HG03460 (cell line): ENCODE measurements at regions not wholly inside any gene's neighbourhood (a gene's known extent, or its start where the extent isn't known, plus 50 kb on each side); places are given as distances from the start of the nearest gene placed in this dataset.

ENCODE experiments used
- ATAC-seq: cut with Tn5 transposase; IDR thresholded peaks from one replicate; pipeline ENCODE4 v1.9.1; 2021; ENCODE audit not compliant: unreplicated experiment

DNA sequence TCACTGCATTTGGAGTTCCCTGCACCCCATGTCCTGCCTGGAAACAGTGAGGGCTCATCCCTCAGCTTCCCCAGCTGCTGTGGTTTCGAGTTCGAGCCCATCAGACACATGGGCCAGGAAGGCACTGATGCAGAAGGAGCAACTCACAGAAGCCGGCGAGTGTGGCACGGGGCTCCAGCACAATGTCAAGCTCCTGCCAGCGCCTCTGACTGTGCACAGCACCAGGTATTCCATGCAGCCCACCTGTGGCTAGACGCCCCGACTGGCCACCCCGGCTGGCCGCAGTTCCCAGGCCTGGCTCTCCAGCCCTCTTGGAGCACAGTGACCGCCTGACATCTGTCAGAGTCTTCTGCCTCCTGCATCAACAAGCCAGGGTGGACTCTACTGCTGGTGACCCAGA lies 419.4 kb downstream of the SHANK2 start:
- ATAC-seq: no peak

DNA sequence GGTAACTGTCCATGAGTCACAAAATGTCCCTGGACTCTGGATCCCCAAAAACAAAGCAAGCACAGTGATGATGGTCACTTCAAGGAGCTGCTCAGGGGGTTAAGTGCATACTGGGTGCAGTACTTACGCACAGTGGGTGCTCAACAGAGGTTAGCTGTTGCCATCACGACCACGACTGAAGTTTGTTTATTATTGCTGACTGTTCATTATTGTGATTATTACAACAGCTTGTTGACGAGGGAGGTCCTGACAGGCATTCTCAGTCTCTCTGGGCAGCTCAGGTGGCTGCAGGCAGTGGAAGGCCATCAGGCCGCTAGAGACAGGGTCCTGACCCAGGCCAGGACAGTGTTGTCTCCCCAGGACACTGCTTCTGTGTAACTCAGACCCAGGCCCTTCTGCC lies 418.8 kb downstream of the SHANK2 start:
- no peak for ATAC-seq

DNA sequence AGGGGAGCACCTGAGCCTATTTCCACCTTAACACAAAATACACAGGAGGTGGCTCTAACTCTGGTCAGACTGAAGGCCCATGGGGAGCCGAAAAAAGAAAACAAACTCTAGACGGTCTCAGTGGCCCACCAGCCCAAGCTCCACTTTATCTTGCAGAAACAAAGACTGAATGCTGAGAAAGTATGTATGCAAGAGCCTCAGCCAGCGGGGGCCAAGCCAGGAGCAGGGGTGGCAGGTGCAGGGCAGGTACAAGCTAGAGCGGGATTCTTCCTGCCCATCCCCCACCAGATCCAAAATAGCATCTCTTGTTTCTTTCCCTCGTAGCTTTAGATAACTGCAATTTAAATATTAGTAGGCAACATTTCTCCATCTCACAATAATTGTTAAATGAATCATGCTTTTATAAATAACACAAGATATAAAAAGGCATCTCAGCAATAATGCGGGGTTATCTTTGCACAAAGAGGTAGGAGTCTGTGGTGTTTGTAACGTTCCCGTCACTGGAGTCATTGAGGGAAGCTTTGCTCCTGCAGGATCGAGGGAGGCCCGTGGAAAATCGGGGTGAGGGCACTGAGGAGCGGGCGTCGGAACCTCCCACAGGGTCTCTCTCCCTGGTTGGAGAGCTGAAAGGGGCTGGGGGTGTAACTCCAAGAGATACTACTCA lies 418.0 kb downstream of the SHANK2 start:
- ATAC-seq: no peak

DNA sequence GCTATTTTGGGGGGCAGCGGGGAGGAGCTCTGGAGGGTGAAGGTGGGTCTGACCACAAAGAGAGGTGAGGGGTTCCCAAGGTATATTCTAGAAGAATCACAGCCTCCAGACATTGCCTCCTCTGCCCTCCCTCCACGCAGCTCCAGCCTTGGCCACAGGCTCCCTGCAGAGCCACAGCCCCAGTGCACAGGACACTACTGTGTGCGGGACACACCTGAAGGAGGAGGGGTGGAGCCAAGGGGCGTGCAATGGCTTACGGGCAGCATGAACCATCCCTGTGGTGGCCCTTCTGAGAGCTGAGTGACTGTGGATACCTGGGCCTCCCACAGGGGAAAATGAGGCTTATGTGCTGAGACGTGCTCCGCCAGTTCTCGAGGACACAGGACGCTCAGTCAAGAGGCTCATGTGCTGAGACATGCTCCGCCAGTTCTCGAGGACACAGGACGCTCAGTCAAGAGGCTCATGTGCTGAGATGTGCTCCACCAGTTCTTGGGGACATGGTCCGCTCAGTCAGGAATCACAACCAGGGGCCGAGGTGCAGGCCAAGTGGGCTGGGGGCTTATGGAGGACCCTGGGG lies 417.3 kb downstream of the SHANK2 start:
- no peak for ATAC-seq

DNA sequence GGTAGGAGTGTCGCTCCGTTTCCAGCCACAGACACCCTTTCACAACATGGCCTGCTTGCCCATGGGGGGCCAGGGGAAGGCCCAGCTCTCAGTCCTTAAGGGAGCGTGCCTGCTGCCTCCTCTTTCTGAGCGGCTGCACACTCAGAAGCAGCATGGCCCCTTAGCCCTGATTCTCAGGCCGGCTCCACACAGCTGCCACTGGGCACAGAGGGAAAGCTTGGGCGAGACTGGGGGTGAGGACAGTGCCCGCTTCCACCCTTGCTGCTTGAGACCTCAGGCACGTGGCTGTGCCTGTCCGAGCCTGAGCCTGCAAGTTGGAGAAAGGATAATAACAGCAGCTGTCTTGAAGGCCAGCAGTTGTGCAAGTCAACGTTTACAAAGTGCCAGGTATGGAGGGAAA lies 416.3 kb downstream of the SHANK2 start:
- no peak for ATAC-seq

DNA sequence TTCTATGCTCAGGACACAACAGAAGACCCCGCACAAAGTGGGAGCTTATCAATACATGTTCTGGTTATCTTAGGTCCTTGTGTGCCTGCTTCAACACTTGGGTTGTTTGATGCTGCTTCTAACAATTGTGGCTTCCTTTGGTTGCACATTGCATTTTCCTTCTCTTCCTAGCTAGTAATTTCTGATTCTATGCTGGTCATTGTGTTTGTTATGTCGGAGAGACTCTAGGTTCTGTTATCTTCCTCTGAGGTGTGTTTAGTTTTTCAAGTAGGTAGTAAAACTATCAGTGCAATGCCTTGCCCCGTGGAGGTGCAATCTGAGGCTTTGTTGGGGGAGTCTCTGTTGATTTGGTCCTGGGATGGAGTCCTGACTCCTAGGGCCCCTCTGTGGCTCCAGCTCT lies 414.2 kb downstream of the SHANK2 start:
- ATAC-seq: no peak

DNA sequence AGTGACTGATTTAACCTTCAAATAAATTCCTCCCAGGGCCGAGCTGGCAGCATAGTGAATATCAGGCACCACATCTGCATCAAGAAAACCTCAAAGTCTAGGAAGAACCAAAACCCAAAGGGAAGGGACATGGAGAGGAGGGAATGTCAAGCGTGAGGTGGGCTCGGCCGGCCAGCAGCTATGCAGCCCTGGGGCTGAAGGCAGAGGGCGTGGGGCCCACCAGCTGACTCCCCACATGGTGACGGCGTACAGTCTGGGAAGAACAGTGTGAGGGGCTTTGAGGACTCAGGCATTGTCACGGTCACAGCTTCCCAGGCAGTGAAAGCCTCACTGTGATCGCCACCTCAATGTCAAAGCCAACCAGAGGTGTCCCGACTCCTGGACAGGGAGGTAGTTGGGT lies 412.5 kb downstream of the SHANK2 start:
- ATAC-seq: no peak

DNA sequence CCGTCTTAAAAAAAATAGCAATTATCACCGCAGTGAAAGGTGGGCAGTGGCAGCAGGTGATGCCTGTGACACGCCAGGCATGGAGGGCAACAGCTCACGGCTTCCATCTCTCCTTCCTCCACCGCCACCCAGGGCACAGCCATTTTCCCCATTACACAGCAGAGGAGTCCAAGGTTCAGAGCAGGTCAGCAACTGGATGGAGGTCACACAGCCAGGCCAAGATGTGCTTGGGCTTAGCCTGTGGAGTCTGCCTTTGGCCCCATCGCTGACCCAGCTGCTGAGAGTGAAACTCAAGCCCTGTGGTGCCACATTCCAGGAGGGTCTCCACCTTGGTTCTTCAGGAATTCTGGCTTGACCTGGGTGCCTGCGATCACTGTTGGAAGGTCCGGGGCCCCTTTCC lies 411.1 kb downstream of the SHANK2 start:
- no peak for ATAC-seq

DNA sequence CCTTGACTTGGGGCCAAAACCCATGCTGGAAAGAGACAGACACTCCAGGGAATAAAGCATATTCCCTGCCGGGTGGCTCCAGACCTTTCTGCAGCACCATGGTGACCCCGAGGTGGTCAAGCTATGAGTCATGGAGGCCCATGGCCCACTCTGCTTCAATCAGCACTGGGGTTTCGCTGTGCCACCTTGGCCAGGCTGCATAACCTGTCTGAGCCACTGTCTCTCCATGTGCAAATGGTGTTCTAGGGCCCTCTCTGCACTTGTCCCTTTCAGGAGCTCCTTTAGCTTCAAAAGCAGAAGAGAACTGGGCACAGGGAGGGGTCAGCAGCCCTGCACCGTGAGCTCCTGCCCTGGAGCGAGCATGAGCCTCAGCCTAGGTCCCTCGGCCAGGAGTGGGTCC lies 410.1 kb downstream of the SHANK2 start:
- no peak for ATAC-seq

DNA sequence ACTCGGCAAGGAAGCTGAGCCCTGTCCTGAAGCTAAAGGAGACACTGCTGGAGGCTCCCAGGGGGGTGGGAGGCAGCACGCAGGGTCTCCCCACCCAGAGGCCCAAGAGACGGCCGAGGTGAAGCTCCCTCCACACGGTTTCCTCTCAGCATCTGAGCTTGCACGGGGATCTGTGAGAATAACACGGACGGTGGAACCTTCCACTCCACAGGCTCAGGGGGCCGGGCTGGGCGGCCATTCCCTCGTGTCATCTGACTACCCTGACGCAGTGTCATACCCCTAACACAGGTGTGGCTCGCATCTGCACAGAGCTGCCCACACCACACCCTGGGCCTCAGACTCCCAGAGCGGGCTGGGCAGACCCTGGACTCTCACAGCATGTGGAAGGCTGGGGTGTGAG lies 409.7 kb downstream of the SHANK2 start:
- no peak for ATAC-seq

DNA sequence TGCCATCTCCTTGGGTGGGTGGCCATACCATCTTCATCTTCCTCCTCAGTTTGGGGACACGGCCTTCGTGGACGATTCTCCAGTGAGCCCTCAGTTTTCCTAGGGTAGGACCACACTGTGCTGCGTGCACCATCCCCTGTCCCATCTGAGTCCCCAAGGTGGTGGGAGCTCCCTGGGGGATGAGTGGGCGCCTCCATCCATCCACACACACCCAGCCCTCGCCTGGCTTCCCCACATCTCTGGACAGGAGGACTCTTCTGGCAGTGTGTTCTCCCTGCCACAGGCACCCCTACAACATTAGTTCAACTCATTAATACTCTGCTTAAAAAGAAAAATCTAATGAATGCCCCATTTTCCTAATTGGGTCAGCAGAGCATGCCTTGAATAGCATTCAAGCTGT lies 408.5 kb downstream of the SHANK2 start:
- no peak for ATAC-seq

DNA sequence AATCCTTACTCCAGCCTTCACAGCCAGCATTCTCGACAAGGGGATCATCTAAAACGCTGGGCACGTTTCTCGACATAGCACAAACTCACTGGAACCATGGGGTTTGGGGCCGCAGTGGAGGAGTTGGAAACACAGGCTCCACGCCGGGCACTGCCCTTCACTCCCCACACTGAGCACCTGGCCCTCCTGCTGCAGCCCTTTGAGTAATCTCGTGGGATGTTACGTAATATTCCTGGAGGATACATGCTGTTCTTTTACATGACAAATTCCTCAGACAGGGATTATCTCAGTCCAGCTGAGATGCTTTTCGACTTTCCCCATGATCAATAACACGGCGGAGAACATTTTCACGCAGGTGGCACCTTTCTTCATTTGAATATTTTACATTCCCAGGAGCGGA lies 408.0 kb downstream of the SHANK2 start:
- no peak for ATAC-seq

DNA sequence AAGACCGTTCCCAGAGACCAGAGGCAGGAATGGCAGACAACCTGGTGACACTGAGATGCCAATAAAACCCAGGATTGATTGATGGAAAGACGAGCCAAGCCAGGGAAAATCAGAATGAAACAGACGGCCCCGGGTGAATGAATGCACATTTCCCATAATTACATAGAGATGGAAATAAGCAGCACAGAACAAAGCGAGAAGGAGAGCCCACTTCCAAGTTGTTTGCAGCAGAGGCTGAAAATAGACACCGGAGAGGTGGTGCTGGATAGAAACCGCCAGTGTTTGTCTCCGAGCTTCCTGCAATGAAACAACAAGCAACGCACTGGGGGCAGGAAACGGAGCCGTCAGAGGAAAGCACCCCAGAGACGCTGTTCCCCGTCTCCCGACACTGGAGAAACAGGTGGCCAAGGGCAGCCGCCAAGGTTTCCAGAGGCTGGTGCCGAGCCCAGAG lies 406.8 kb downstream of the SHANK2 start:
- ATAC-seq: no peak

DNA sequence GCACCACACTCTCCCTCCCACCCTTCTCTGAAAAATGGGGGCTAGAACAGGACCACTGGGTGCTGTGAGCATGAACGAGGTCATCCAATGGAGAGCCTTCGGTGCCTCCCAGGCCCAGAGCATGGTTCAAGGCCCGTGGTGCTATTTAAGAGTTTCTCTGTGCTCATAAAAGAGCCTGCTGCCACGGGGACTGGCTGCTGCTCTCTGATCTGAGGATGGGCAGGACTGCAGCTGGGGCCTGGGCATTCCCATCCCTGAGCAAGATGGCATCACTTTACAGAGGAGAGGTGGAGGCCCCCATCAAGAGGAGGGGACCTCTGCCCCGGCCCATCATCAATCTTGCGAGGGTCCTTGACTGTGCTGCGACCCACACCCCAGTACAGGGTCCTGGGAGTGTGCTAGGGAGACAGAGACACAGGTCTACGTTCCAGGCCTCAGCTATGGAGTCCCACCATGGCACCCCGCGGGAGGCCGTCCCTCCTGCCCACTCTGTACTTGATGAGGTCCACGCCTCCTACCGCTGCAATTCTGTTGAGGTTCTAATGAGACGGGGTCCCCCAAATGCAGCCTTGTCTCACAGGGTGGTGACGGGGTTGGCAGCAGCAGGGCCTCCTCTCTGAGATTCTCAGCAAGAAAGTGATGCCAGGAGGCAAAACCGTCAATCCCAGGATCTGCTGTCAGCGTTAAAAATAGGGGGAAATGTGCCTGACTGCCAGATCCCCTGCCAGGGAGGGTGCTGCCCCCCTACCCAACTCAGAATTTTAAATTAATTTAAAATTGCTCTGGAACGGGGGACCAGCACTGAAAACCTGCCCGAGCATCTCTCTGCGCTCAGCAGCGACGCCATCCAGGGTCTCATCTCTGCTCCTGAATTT lies 405.4 kb downstream of the SHANK2 start:
- ATAC-seq: no peak

DNA sequence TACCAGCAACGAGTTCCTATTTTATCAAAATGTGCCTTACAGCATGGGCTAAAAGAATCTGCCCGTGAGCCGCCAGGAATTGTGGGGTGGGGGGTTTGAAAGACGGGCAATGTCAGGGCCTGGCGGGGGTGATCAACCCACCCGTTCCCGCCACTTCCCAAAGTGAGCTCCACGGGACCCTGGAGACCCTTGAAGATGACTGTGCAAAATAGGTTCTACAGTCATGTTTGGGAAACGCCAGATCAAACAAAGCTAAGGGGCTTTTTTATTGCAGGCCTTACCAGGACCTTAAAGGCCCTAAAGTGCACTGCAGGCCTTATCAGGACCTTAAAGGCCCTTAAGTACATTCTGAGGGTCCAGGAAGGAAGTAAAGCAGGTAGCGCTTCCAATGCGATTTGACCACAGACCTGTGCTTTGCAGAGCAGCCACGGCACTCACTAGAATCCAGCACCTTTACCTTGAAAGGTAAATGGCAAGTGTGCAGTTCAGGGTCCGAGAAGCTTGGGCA lies 404.1 kb downstream of the SHANK2 start:
- ATAC-seq: no peak

DNA sequence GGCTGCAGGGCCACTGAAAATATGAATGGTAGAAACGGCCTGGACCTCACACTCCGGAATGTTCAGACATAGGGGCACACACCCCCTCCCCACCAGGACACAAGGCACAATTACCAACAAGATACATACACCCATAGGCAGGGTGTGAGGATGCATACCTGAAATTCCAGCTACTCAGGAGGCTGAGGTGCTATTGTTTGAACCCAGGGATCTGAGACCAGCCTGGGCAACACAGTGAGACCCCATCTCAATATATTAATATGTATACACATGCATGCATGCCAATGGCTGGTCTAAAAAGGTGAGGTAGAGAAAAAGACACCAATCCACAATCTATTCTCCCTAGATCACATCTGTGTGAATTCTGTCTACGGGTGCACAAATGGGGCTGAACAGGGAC lies 403.3 kb downstream of the SHANK2 start:
- ATAC-seq: no peak

DNA sequence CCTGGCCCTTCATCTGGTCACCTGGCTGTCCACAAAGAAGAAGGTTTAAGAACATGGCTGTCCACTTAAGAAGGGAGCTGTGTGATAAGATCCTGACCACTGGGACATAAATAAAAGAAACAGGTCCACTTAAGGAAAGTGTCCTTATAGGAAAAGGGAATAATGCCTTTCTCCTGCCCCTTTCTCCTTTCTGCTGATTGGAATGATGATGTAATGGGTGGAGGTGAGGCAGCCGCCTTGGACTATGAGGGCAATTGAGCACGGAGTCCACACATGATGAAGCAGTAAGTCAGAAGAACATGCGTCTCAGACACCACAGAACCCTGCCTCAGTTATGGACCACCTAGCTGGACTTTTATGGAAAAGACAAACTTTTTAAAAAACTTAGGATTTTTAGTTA lies 401.1 kb downstream of the SHANK2 start:
- no peak for ATAC-seq

DNA sequence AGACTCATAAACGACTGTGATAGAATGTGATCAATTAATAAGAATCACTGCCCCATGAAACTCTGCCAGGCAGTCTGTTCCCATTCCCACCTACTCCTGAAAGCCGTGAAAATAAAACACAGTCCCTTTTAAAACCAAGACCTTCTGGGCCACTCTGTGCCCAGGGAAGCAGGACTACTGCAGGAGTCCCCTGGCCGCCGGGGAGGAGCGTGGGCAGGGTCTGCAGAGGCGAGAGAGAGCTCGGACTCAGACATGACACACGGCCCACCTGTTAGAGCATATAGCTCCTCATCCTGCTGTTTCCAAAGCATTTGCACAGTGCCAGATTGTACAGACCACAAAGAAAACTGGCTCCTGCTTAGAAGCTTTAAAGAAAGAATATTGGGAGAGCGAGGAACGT lies 400.5 kb downstream of the SHANK2 start:
- ATAC-seq: no peak

DNA sequence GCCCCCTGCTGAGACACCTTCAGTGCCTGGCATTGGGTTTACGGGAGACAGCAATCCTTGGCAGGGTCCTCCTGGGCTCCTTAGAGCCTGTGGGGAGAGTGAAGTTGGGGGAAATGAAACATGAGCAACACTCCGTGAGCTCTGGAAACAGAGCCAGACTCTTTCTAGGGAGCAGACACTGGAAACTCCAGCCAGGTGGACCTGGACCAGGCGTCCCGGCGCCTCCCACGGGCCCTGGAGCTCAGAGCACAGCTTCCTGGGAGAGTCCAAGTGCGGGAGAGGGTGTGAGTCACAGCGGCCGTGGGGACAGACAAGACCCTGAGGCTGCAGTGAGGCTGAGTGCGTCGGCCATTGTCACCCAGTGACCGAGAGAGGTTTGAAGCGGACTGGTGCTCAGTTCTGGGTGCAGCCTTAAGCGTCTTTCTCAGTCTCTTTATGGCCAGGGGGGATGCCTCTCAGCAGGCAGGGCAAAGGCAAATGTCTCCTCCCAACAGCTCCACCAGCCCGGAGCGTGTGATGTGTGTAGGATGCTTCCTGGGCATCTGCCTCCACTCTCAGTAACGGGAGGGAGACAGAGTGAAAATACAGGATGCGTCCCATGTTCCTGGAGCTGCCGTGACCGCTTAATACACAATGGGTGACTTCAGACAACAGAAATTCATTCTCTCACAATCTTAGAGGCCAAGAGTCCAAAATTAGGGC lies 399.2 kb downstream of the SHANK2 start:
- no peak for ATAC-seq

DNA sequence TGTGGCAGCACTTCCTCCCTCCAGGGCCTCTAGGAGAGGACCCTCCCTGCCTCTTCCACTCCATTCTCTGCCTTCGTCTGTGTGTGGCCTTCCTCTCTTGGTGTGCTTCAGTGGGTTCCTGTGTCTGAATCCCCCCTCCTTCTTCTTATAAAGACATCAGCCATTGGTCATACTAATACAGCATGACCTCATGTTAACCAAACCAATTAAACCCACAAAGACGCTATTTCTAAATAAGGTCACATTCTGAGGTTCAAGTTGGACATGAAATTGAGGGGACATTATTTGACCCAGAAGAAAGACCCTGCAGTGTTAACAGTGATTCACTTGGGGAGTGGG lies 398.6 kb downstream of the SHANK2 start:
- ATAC-seq: no peak

DNA sequence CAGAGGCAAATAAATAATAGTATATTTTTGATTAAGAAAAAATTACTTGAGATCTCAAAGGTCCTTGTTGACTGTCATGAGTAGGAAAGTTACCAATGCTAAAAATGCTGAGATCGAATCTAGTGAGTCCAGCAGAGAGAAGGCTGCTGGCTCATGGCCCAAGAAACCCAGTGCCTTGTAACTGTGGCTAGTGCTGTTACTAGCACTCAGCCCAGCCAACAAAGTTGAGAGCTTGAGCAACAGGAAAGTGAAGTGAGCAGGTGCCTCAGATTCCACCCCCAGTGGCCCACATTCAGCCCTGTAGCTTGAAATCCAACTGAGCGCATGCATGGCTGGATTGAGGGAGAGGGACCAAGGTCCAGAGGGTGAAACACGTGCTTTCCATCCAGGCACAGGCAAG lies 398.2 kb downstream of the SHANK2 start:
- ATAC-seq: no peak
